GM12878 (cell line): ENCODE measurements at regions not wholly inside any gene's neighbourhood (a gene's known extent, or its start where the extent isn't known, plus 50 kb on each side); places are given as distances from the start of the nearest gene placed in this dataset.

ENCODE experiments used
- ATAC-seq: fragments of 200-7000 bp; cut with Tn5 transposase; 3 replicates; pipeline ENCODE4 v1.9.1; 2020; ENCODE audit warnings: mild to moderate bottlenecking, moderate library complexity
- BruUV-seq: library from RNA; stranded (reverse); fragments of 400-500 nt; replicated peaks from 2 replicates; lab custom pipeline; 2021; lab: Mats Ljungman, UMichigan
- CTCF ChIA-PET: fragments of 300-600 bp; sonication (Branson Sonifier 250); formaldehyde crosslinking; extraction: SDS; loops from one replicate; lab custom pipeline; 2021; ENCODE audit warnings: inconsistent platforms; lab: Yijun Ruan, JAX
- POLR2A ChIA-PET: fragments of 350-600 bp; formaldehyde crosslinking; extraction: SDS; loops from one replicate; lab custom pipeline; 2021; ENCODE audit warnings: inconsistent platforms; lab: Charles Lee
- RAD21 ChIA-PET: fragments of 300-600 bp; sonication (Branson Sonifier 250); formaldehyde crosslinking; loops from one replicate; lab custom pipeline; 2023; ENCODE audit warnings: antibody characterized with exemption; ENCODE audit not compliant: unreplicated experiment; lab: Charles Lee
- SMC1A ChIA-PET: fragments of 300-600 bp; sonication (Branson Sonifier 250); formaldehyde crosslinking; loops from one replicate; lab custom pipeline; 2023; ENCODE audit not compliant: unreplicated experiment, uncharacterized antibody; lab: Charles Lee
- DNase-seq: peaks from one replicate; pipeline ENCODE4 v3.0.0-alpha.2; 2011; ENCODE audit warnings: low read depth, low spot score
- FAIRE-seq: peaks from 3 replicates; lab custom pipeline; 2011; peaks lifted over from hg19 to GRCh38; lab: Jason Lieb, UNC
- H2AFZ ChIP-seq: 2 replicates; pipeline ENCODE4 v1.6.0; 2011; ENCODE audit warnings: low read depth, low read length, control low read depth; ENCODE audit not compliant: control insufficient read depth
- H3K27ac ChIP-seq: 2 replicates; pipeline ENCODE4 v1.5.1; 2011; ENCODE audit warnings: control low read depth; ENCODE audit not compliant: control insufficient read depth, insufficient read depth
- H3K27me3 ChIP-seq, 2 experiments: replicated peaks in 1 of 2; 2 replicates each; pipeline versions ENCODE4 v1.6.0 to v1.6.1; 2011; ENCODE audit warnings: low read length in 1 of 2; ENCODE audit not compliant: control insufficient read depth in 2 of 2, insufficient read depth in 2 of 2
- H3K36me3 ChIP-seq, 2 experiments: 2 replicates each; pipeline ENCODE4 v1.5.1; 2011; ENCODE audit warnings: low read length in 1 of 2; ENCODE audit not compliant: control insufficient read depth in 2 of 2, insufficient read depth in 2 of 2
- H3K4me1 ChIP-seq: 2 replicates; pipeline ENCODE4 v1.6.1; 2011; ENCODE audit warnings: mild to moderate bottlenecking, low read length, moderate library complexity, mixed read lengths; ENCODE audit not compliant: control insufficient read depth, insufficient read depth
- H3K4me2 ChIP-seq: 2 replicates; pipeline ENCODE4 v1.6.0; 2011; ENCODE audit warnings: control low read depth; ENCODE audit not compliant: control insufficient read depth, insufficient read depth
- H3K4me3 ChIP-seq: fragments of 200-600 bp; sonication (generic); 2 replicates; pipeline ENCODE4 v1.5.1; 2016
- H3K79me2 ChIP-seq: 2 replicates; pipeline ENCODE4 v1.6.0; 2011; ENCODE audit warnings: low read length; ENCODE audit not compliant: control insufficient read depth, insufficient read depth
- H3K9ac ChIP-seq: 2 replicates; pipeline ENCODE4 v1.8.0; 2011; ENCODE audit warnings: low read length, control low read depth, mixed read lengths; ENCODE audit not compliant: control insufficient read depth, insufficient read depth
- H3K9me3 ChIP-seq: replicated peaks from 3 replicates; pipeline ENCODE4 v1.5.1; 2011; ENCODE audit warnings: mild to moderate bottlenecking, low read length; ENCODE audit not compliant: control insufficient read depth, insufficient read depth
- H4K20me1 ChIP-seq: 2 replicates; pipeline ENCODE4 v1.6.0; 2011; ENCODE audit not compliant: control insufficient read depth, insufficient read depth
- BHLHE40 ChIP-seq, 2 experiments: fragments of 450-650 bp in 1 of 2; IDR thresholded peaks; 2 replicates each; pipeline ENCODE4 v1.6.1; 2011 to 2017; ENCODE audit warnings: low read depth in 2 of 2, borderline replicate concordance in 1 of 2, improper control_type of control experiment in 1 of 2, low read length in 1 of 2, mild to moderate bottlenecking in 1 of 2
- CHD1 ChIP-seq: IDR thresholded peaks from 2 replicates; pipeline ENCODE4 v1.6.1; 2012; ENCODE audit warnings: low read depth, low read length, improper control_type of control experiment
- EP300 ChIP-seq, 2 experiments: fragments of 150-350 bp in 1 of 2; IDR thresholded peaks; 2 replicates each; pipeline ENCODE4 v1.6.1; 2011 to 2012; ENCODE audit warnings: low read depth in 2 of 2, low read length in 2 of 2, borderline replicate concordance in 1 of 2, improper control_type of control experiment in 1 of 2, inconsistent platforms in 1 of 2; ENCODE audit not compliant: control insufficient read depth in 1 of 2
- FOS ChIP-seq: IDR thresholded peaks from 3 replicates; pipeline ENCODE4 v1.6.1; 2011; ENCODE audit warnings: borderline replicate concordance; ENCODE audit not compliant: insufficient read length; ENCODE audit errors: extremely low read depth
- GATAD2B ChIP-seq: fragments of 450-650 bp; conservative IDR thresholded peaks from 2 replicates; pipeline ENCODE4 v1.6.1; 2017; ENCODE audit warnings: low read depth, mild to moderate bottlenecking, moderate library complexity
- HDGF ChIP-seq: fragments of 450-650 bp; IDR thresholded peaks from 2 replicates; pipeline ENCODE4 v1.6.1; 2016; ENCODE audit warnings: antibody characterized with exemption
- KDM1A ChIP-seq: fragments of 200-600 bp; sonication (generic); IDR thresholded peaks from 2 replicates; pipeline ENCODE4 v1.6.1; 2016; ENCODE audit warnings: borderline replicate concordance
- LARP7 ChIP-seq: fragments of 450-650 bp; IDR thresholded peaks from 2 replicates; pipeline ENCODE4 v1.6.1; 2017; ENCODE audit warnings: mild to moderate bottlenecking
- MAX ChIP-seq: IDR thresholded peaks from 2 replicates; pipeline ENCODE4 v1.6.1; 2012; ENCODE audit warnings: low read depth, low read length, improper control_type of control experiment
- NFYB ChIP-seq: IDR thresholded peaks from 2 replicates; pipeline ENCODE4 v1.6.1; 2011; ENCODE audit warnings: low read depth, mild to moderate bottlenecking, low read length, improper control_type of control experiment, moderate library complexity; ENCODE audit not compliant: insufficient read depth
- RELB ChIP-seq: fragments of 450-650 bp; IDR thresholded peaks from 2 replicates; pipeline ENCODE4 v1.6.1; 2017; ENCODE audit warnings: low read depth, mild to moderate bottlenecking, moderate library complexity
- SMAD1 ChIP-seq: fragments of 450-650 bp; IDR thresholded peaks from 2 replicates; pipeline ENCODE4 v1.6.1; 2018; ENCODE audit warnings: mild to moderate bottlenecking, low read depth; ENCODE audit not compliant: partially characterized antibody
- TCF7 ChIP-seq: IDR thresholded peaks from 2 replicates; pipeline ENCODE4 v1.6.1; 2014; ENCODE audit warnings: antibody characterized with exemption, borderline replicate concordance
- WRNIP1 ChIP-seq: IDR thresholded peaks from 2 replicates; pipeline ENCODE4 v1.6.1; 2011; ENCODE audit warnings: low read depth, low read length, improper control_type of control experiment, borderline replicate concordance
- YBX1 ChIP-seq: fragments of 450-650 bp; IDR thresholded peaks from 2 replicates; pipeline ENCODE4 v1.6.1; 2016; ENCODE audit warnings: antibody characterized with exemption
- WGBS: methylation state at CpG from one replicate; pipeline ENCODE4 v1.1.6; 2016; ENCODE audit warnings: low lambda C conversion rate; ENCODE audit not compliant: insufficient replicate concordance, insufficient coverage; ENCODE audit errors: missing lambda C conversion rate; 5-methylcytosine and 5-hydroxymethylcytosine counted together
- in situ Hi-C: fragments of 300-500 bp; cut with MboI; formaldehyde crosslinking; loops from 9 replicates; pipeline ENCODE4 v1.14.3; 2018; ENCODE audit warnings: mixed read lengths
- intact Hi-C: fragments of 100-400 bp; cut with micrococcal nuclease; formaldehyde crosslinking; loops from one replicate; pipeline ENCODE4 v1.14.2; 2022; ENCODE audit not compliant: unreplicated experiment
- TF ChIP-seq, protein P1 (sequence below): fragments of 450-650 bp; IDR thresholded peaks from 2 replicates; pipeline ENCODE4 v1.6.1; 2016; ENCODE audit warnings: mild to moderate bottlenecking
- TF ChIP-seq, protein P2 (sequence below): fragments of 450-650 bp; IDR thresholded peaks from 2 replicates; pipeline ENCODE4 v1.6.1; 2014; ENCODE audit warnings: mild to moderate bottlenecking
- TF ChIP-seq, protein P3 (sequence below), 3 experiments: IDR thresholded peaks in 2 of 3; conservative IDR thresholded peaks in 1 of 3; 2 replicates each; pipeline ENCODE4 v1.5.1; 2011; ENCODE audit warnings: low read depth in 3 of 3, low read length in 3 of 3, mild to moderate bottlenecking in 3 of 3, control low read depth in 2 of 3, moderate library complexity in 2 of 3, inconsistent platforms in 1 of 3, mixed read lengths in 1 of 3; ENCODE audit not compliant: control insufficient read depth in 2 of 3, insufficient read depth in 1 of 3; ENCODE audit errors: extremely low read depth in 1 of 3

GRCh38 chr12:97027482-97027881 lies 120.4 kb downstream of the NEDD1 start:
- RAD21 ChIA-PET, result no interaction called here
- SMC1A ChIA-PET, result no interaction called here
- Histone ChIP-seq H3K4me2 (no peak overlapping the region), H2AFZ (no peak overlapping the region), H3K27me3 (no peaks in the 10 kb centered on the region), H3K9me3 (no peaks in the 10 kb centered on the region), H3K27ac (no peak overlapping the region), H3K4me1 (no peaks in the 10 kb centered on the region), H3K36me3 (no peaks in the 10 kb centered on the region), H3K4me3 (no peak overlapping the region), H3K9ac (no peak overlapping the region), H3K79me2 (no peaks in the 10 kb centered on the region), H4K20me1 (no peaks in the 10 kb centered on the region)
- no peak for FAIRE-seq
- ATAC-seq, result no peak
- intact Hi-C loops (no loop called here), in situ Hi-C loops (no loop called here)
- POLR2A ChIA-PET, result no interaction called here
- CTCF ChIA-PET, result no interaction called here
- WGBS, result 6% methylated on average over 1 of the region's 1 CpG
- BruUV-seq, result no TSS peak
- no peak for DNase-seq
- TF ChIP-seq, protein P1, sequence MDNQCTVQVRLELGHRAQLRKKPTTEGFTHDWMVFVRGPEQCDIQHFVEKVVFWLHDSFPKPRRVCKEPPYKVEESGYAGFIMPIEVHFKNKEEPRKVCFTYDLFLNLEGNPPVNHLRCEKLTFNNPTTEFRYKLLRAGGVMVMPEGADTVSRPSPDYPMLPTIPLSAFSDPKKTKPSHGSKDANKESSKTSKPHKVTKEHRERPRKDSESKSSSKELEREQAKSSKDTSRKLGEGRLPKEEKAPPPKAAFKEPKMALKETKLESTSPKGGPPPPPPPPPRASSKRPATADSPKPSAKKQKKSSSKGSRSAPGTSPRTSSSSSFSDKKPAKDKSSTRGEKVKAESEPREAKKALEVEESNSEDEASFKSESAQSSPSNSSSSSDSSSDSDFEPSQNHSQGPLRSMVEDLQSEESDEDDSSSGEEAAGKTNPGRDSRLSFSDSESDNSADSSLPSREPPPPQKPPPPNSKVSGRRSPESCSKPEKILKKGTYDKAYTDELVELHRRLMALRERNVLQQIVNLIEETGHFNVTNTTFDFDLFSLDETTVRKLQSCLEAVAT, result no peak
- TF ChIP-seq, protein P2, sequence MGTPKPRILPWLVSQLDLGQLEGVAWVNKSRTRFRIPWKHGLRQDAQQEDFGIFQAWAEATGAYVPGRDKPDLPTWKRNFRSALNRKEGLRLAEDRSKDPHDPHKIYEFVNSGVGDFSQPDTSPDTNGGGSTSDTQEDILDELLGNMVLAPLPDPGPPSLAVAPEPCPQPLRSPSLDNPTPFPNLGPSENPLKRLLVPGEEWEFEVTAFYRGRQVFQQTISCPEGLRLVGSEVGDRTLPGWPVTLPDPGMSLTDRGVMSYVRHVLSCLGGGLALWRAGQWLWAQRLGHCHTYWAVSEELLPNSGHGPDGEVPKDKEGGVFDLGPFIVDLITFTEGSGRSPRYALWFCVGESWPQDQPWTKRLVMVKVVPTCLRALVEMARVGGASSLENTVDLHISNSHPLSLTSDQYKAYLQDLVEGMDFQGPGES, result no peak
- TF ChIP-seq HDGF (no peak), LARP7 (no peak), GATAD2B (no peak), SMAD1 (no peak), RELB (no peak), BHLHE40 (IDR thresholded peaks at IDR 0.05; ENCODE audit: borderline replicate concordance in 1 of 2, low read depth in 2 of 2, low read length in 1 of 2) (no peak), WRNIP1 (no peak), MAX (no peak), TCF7 (no peak), FOS (no peak), NFYB (no peak), EP300 (IDR thresholded peaks at IDR 0.05; ENCODE audit: borderline replicate concordance in 1 of 2, control insufficient read depth in 1 of 2, low read depth in 2 of 2, low read length in 2 of 2) (no peak), YBX1 (no peak), KDM1A (no peak), CHD1 (no peak)
- TF ChIP-seq, protein P3, sequence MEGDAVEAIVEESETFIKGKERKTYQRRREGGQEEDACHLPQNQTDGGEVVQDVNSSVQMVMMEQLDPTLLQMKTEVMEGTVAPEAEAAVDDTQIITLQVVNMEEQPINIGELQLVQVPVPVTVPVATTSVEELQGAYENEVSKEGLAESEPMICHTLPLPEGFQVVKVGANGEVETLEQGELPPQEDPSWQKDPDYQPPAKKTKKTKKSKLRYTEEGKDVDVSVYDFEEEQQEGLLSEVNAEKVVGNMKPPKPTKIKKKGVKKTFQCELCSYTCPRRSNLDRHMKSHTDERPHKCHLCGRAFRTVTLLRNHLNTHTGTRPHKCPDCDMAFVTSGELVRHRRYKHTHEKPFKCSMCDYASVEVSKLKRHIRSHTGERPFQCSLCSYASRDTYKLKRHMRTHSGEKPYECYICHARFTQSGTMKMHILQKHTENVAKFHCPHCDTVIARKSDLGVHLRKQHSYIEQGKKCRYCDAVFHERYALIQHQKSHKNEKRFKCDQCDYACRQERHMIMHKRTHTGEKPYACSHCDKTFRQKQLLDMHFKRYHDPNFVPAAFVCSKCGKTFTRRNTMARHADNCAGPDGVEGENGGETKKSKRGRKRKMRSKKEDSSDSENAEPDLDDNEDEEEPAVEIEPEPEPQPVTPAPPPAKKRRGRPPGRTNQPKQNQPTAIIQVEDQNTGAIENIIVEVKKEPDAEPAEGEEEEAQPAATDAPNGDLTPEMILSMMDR (IDR thresholded peaks at IDR 0.05 in 2 of 3, conservative IDR thresholded peaks at IDR 0.05 in 1 of 3; ENCODE audit: control insufficient read depth in 2 of 3, extremely low read depth in 1 of 3, insufficient read depth in 1 of 3, low read depth in 3 of 3, low read length in 3 of 3), result no peak
